CD4-positive, alpha-beta T cell (primary cell): ENCODE measurements at regions not wholly inside any gene's neighbourhood (a gene's known extent, or its start where the extent isn't known, plus 50 kb on each side); places are given as distances from the start of the nearest gene placed in this dataset.

ENCODE experiments used
- ATAC-seq: fragments of 200-7000 bp; cut with Tn5 transposase; one replicate; pipeline ENCODE4 v1.10.0; 2022; ENCODE audit warnings: mild to moderate bottlenecking; ENCODE audit not compliant: poor library complexity
- CTCF ChIA-PET: fragments of 350-600 bp; sonication (Branson Sonifier 250); formaldehyde crosslinking; loops from one replicate; lab custom pipeline; 2021; ENCODE audit warnings: antibody characterized with exemption, inconsistent platforms; lab: Charles Lee
- POLR2A ChIA-PET: fragments of 350-600 bp; sonication (Branson Sonifier 250); formaldehyde crosslinking; loops from one replicate; lab custom pipeline; 2021; ENCODE audit warnings: antibody characterized with exemption, inconsistent platforms; lab: Charles Lee
- DNase-seq, 14 experiments: peaks; one replicate each; pipeline ENCODE4 v3.0.0-alpha.2; 2013 to 2020; ENCODE audit warnings: mixed read lengths in 2 of 14
- H3K27ac ChIP-seq, 2 donors: one replicate each; pipeline versions ENCODE4 v1.5.1 to v1.7.0; 2013; ENCODE audit warnings: low read length in 2 of 2, low read depth in 1 of 2, mild to moderate bottlenecking in 1 of 2
- H3K27me3 ChIP-seq, 2 experiments: 1 replicate in 1 of 2; 2 replicates in 1 of 2; pipeline versions ENCODE4 v1.6.1 to v1.7.0; 2013; ENCODE audit warnings: low read length in 2 of 2, control low read depth in 1 of 2, mild to moderate bottlenecking in 1 of 2, moderate library complexity in 1 of 2; ENCODE audit not compliant: insufficient read depth in 2 of 2, control insufficient read depth in 1 of 2
- H3K36me3 ChIP-seq: one replicate; pipeline ENCODE4 v1.6.1; 2013; ENCODE audit warnings: low read length, control low read depth; ENCODE audit not compliant: insufficient read depth
- H3K4me1 ChIP-seq: one replicate; pipeline ENCODE4 v1.6.1; 2013; ENCODE audit warnings: low read length, control low read depth; ENCODE audit not compliant: insufficient read depth
- H3K4me3 ChIP-seq: one replicate; pipeline ENCODE4 v1.5.1; 2013; ENCODE audit warnings: mild to moderate bottlenecking, low read length, moderate library complexity
- H3K9me3 ChIP-seq, 2 experiments: 1 replicate in 1 of 2; 2 replicates in 1 of 2; pipeline versions ENCODE4 v1.6.1 to v1.7.0; 2013; ENCODE audit warnings: low read length in 2 of 2, mild to moderate bottlenecking in 2 of 2, control low read depth in 1 of 2, moderate library complexity in 1 of 2; ENCODE audit not compliant: control insufficient read depth in 1 of 2, insufficient read depth in 1 of 2
- H3K27ac Mint-ChIP-seq: one replicate; pipeline ENCODE4 v1.8.0; 2020; ENCODE audit warnings: mixed read lengths
- H3K27me3 Mint-ChIP-seq: one replicate; pipeline ENCODE4 v1.8.0; 2021; ENCODE audit warnings: mixed read lengths
- H3K36me3 Mint-ChIP-seq: one replicate; pipeline ENCODE4 v1.8.0; 2021; ENCODE audit warnings: low read depth, mixed read lengths
- H3K4me1 Mint-ChIP-seq: one replicate; pipeline ENCODE4 v1.8.0; 2021; ENCODE audit warnings: low read depth, mixed read lengths
- H3K4me3 Mint-ChIP-seq: one replicate; pipeline ENCODE4 v1.8.0; 2020; ENCODE audit warnings: mild to moderate bottlenecking, mixed read lengths
- H3K9me3 Mint-ChIP-seq: one replicate; pipeline ENCODE4 v1.8.0; 2020; ENCODE audit warnings: mixed read lengths
- CTCF ChIP-seq: fragments of 200-600 bp; IDR thresholded peaks from one replicate; pipeline ENCODE4 v1.8.0; 2022; ENCODE audit warnings: antibody characterized with exemption, mild to moderate bottlenecking
- intact Hi-C, 2 experiments: fragments of 100-400 bp; cut with DNase I in 1 of 2; cut with micrococcal nuclease in 1 of 2; formaldehyde crosslinking; loops; one replicate each; pipeline versions ENCODE4 v1.15.1 to v1.9.0; 2023 to 2025; cut with DNase I, micrococcal nuclease

- peaks cover 0 to 5% of the 10 kb centered on the region in 2 experiments for H3K9me3 ChIP-seq
- no peaks in the 10 kb centered on the region for H3K27me3 ChIP-seq
- no peak for ATAC-seq
- Mint-ChIP-seq H3K36me3 (no peaks in the 10 kb centered on the region), H3K27me3 (no peaks in the 10 kb centered on the region), H3K27ac (no peak overlapping the region), H3K4me3 (no peak overlapping the region), H3K4me1 (no peaks in the 10 kb centered on the region), H3K9me3 (peaks cover 2% of the 10 kb centered on the region)
- ChIA-PET CTCF (no interaction called here), POLR2A (no interaction called here)
- no peak overlapping the region for H3K27ac ChIP-seq
- no peaks in the 10 kb centered on the region for H3K36me3 ChIP-seq
- no peak for TF ChIP-seq CTCF
- no peak overlapping the region for H3K4me3 ChIP-seq
- intact Hi-C loops: no loop called here
- no peak for DNase-seq
- H3K4me1 ChIP-seq: no peaks in the 10 kb centered on the region
Measured at GRCh38 chr2:188889187-188889586, 85.0 kb upstream of the COL3A1 start.

GRCh38 chr2:188890755-188891154 is 83.4 kb upstream of the COL3A1 start:
- Mint-ChIP-seq H3K36me3 (no peaks in the 10 kb centered on the region), H3K27me3 (no peaks in the 10 kb centered on the region), H3K9me3 (peaks cover 2% of the 10 kb centered on the region), H3K27ac (no peak overlapping the region), H3K4me3 (no peak overlapping the region), H3K4me1 (no peaks in the 10 kb centered on the region)
- Histone ChIP-seq H3K27me3 (no peaks in the 10 kb centered on the region), H3K4me3 (no peak overlapping the region), H3K4me1 (no peaks in the 10 kb centered on the region), H3K27ac (no peak overlapping the region), H3K36me3 (no peaks in the 10 kb centered on the region), H3K9me3 (peaks cover 0 to 5% of the 10 kb centered on the region in 2 experiments)
- ATAC-seq: no peak
- no peak for DNase-seq
- ChIA-PET POLR2A (no interaction called here), CTCF (no interaction called here)
- TF ChIP-seq CTCF: no peak
- intact Hi-C loops: no loop called here

GRCh38 chr2:188892636-188893035 is 81.5 kb upstream of the COL3A1 start:
- H3K9me3 ChIP-seq: peaks cover 0 to 5% of the 10 kb centered on the region in 2 experiments
- ChIA-PET POLR2A (no interaction called here), CTCF (no interaction called here)
- no peak overlapping the region for H3K27ac Mint-ChIP-seq
- peaks cover 2% of the 10 kb centered on the region for H3K9me3 Mint-ChIP-seq
- H3K36me3 Mint-ChIP-seq: no peaks in the 10 kb centered on the region
- no peak overlapping the region for H3K4me3 Mint-ChIP-seq
- H3K4me3 ChIP-seq: no peak overlapping the region
- H3K36me3 ChIP-seq: no peaks in the 10 kb centered on the region
- no peaks in the 10 kb centered on the region for H3K27me3 Mint-ChIP-seq
- no peak overlapping the region for H3K27ac ChIP-seq
- no peak for TF ChIP-seq CTCF
- no peaks in the 10 kb centered on the region for H3K4me1 ChIP-seq
- ATAC-seq: no peak
- H3K4me1 Mint-ChIP-seq: no peaks in the 10 kb centered on the region
- DNase-seq: no peak
- H3K27me3 ChIP-seq: no peaks in the 10 kb centered on the region
- intact Hi-C loops: no loop called here
